Esophagus squamous epithelium (tissue), 5 donors: ENCODE measurements at regions not wholly inside any gene's neighbourhood (a gene's known extent, or its start where the extent isn't known, plus 50 kb on each side); places are given as distances from the start of the nearest gene placed in this dataset.

Experiments used
- DNase-seq: peaks from one replicate; lab custom pipeline; 2025; lab: John Stamatoyannopoulos, UW
- H3K27ac ChIP-seq, 4 donors: fragments of 200-600 bp; sonication (generic); one replicate each; pipeline ENCODE4 v1.5.1; 2016 to 2019; ENCODE audit warnings: mild to moderate bottlenecking in 1 of 4
- H3K27me3 ChIP-seq, 4 donors: fragments of 200-600 bp; sonication (generic); 1 replicate in 3 of 4; 2 replicates in 1 of 4; pipeline versions ENCODE4 v1.5.1 to v1.6.0; 2017 to 2021; ENCODE audit warnings: antibody characterized with exemption in 1 of 4
- H3K36me3 ChIP-seq, 3 donors: fragments of 200-600 bp; sonication (generic); one replicate each; pipeline ENCODE4 v1.5.1; 2016 to 2019
- H3K4me1 ChIP-seq, 3 donors: fragments of 200-600 bp; sonication (generic); one replicate each; pipeline ENCODE4 v1.5.1; 2017 to 2019
- H3K4me3 ChIP-seq, 4 donors: fragments of 200-600 bp; sonication (generic); 1 replicate in 3 of 4; 2 replicates in 1 of 4; pipeline ENCODE4 v1.5.1; 2016 to 2019; ENCODE audit warnings: mild to moderate bottlenecking in 2 of 4, moderate library complexity in 1 of 4
- H3K9me3 ChIP-seq, 3 donors: fragments of 200-600 bp; sonication (generic); one replicate each; pipeline ENCODE4 v1.5.1; 2016 to 2019
- CTCF ChIP-seq, 6 experiments: fragments of 450-650 bp in 4 of 6; fragments of 200-600 bp in 2 of 6; sonication (generic) in 2 of 6; IDR thresholded peaks; one replicate each; pipeline ENCODE4 v1.5.1; 2016 to 2019; ENCODE audit warnings: antibody characterized with exemption in 6 of 6, mild to moderate bottlenecking in 4 of 6, moderate library complexity in 4 of 6
- POLR2A ChIP-seq, 4 donors: fragments of 450-650 bp; IDR thresholded peaks; one replicate each; pipeline ENCODE4 v1.6.1; 2017; ENCODE audit warnings: antibody characterized with exemption in 4 of 4, mild to moderate bottlenecking in 4 of 4, moderate library complexity in 3 of 4
- WGBS, 2 donors: methylation state at CpG; one replicate each; pipeline ENCODE4 v1.1.5; 2018; 5-methylcytosine and 5-hydroxymethylcytosine counted together
- intact Hi-C: fragments of 100-400 bp; cut with DNase I; formaldehyde crosslinking; loops from one replicate; pipeline ENCODE4 v1.15.0; 2022
- donor health status: DM: yes; HTN: yes; CAD: no.

- intact Hi-C loops = loop anchor here (10.0 kb wide), 1 partner anchor 61 kb away; no protein-coding TSS in a partner anchor
- no peak overlapping the region for H3K4me3 ChIP-seq
- no peaks in the 10 kb centered on the region for H3K9me3 ChIP-seq
- no peaks in the 10 kb centered on the region for H3K27me3 ChIP-seq
- H3K36me3 ChIP-seq = no peaks in the 10 kb centered on the region
- 87 to 91% methylated on average over 4 of the region's 4 CpGs for WGBS, 2 donors
- H3K4me1 ChIP-seq = peaks cover 11 to 49% (median 25%) of the 10 kb centered on the region in 3 donors
- no peak overlapping the region for H3K27ac ChIP-seq
- TF ChIP-seq POLR2A (IDR thresholded peaks at IDR 0.05) (no peak), CTCF (IDR thresholded peaks at IDR 0.05) (no peak)
- DNase-seq = no peak
Measured at GRCh38 chr21:38923429-38923828, 117.7 kb downstream of the ETS2 start.

GRCh38 chr21:38922474-38923235 lies 116.9 kb downstream of the ETS2 start:
- Histone ChIP-seq H3K9me3 (no peaks in the 10 kb centered on the region), H3K4me3 (no peak overlapping the region), H3K27ac (peak overlapping the region in 3 of 4 donors; percentile 56 to 82 (median 80)), H3K27me3 (no peaks in the 10 kb centered on the region), H3K36me3 (no peaks in the 10 kb centered on the region), H3K4me1 (peaks cover 11 to 57% (median 25%) of the 10 kb centered on the region in 3 donors)
- TF ChIP-seq CTCF (IDR thresholded peaks at IDR 0.05) (no peak), POLR2A (IDR thresholded peaks at IDR 0.05) (no peak)
- no peak for DNase-seq
- intact Hi-C loops = loop anchor here (10.0 kb wide), 1 partner anchor 62 kb away; no protein-coding TSS in a partner anchor
- WGBS, 2 donors = 88 to 95% methylated on average over 6 of the region's 6 CpGs

GRCh38 chr21:38921511-38922251 lies 116.0 kb downstream of the ETS2 start:
- Histone ChIP-seq H3K4me1 (peaks cover 11 to 64% (median 25%) of the 10 kb centered on the region in 3 donors), H3K4me3 (no peak overlapping the region), H3K36me3 (no peaks in the 10 kb centered on the region), H3K27me3 (no peaks in the 10 kb centered on the region), H3K9me3 (no peaks in the 10 kb centered on the region), H3K27ac (peak overlapping the region; percentile 56 to 82 (median 79))
- no peak for DNase-seq
- intact Hi-C loops = loop anchor here (10.0 kb wide), 1 partner anchor 63 kb away; no protein-coding TSS in a partner anchor
- TF ChIP-seq CTCF (IDR thresholded peaks at IDR 0.05) = no peak
- no peak for TF ChIP-seq POLR2A (IDR thresholded peaks at IDR 0.05)
- 30 to 37% methylated on average over 7 of the region's 7 CpGs for WGBS, 2 donors

- TF ChIP-seq CTCF (IDR thresholded peaks at IDR 0.05) = no peak
- no peak for TF ChIP-seq POLR2A (IDR thresholded peaks at IDR 0.05)
- Histone ChIP-seq H3K27me3 (no peaks in the 10 kb centered on the region), H3K36me3 (no peaks in the 10 kb centered on the region), H3K9me3 (no peaks in the 10 kb centered on the region), H3K4me3 (no peak overlapping the region), H3K27ac (peak overlapping the region; percentile 56 to 82 (median 79)), H3K4me1 (peaks cover 6 to 64% (median 24%) of the 10 kb centered on the region in 3 donors)
- DNase-seq = no peak
- intact Hi-C loops = loop anchor here (10.0 kb wide), 1 partner anchor 64 kb away; no protein-coding TSS in a partner anchor
- WGBS, 2 donors = 19 to 22% methylated on average over 8 of the region's 8 CpGs
Measured at GRCh38 chr21:38920631-38921398, 115.1 kb downstream of the ETS2 start.
